ENCODE measurements at regions not wholly inside any gene's neighbourhood (a gene's known extent, or its start where the extent isn't known, plus 50 kb on each side); places are given as distances from the start of the nearest gene placed in this dataset.
"Not testable (repeated sequence)": the region's sequence is repeated elsewhere in the genome, so short reads cannot be mapped to it uniquely, and the experiment has no call there.

GRCh38 chr17:19470530-19471261 lies 59.7 kb downstream of the RNF112 start:
- in situ Hi-C loops (cut with MboI; ENCODE audit: low pct_ligation_motif_present in 1 of 4, low pct_unique_long_range_greater_than_20kb in 1 of 4, low sequenced_read_pairs in 3 of 4): no loop called here
- Histone ChIP-seq H3K27me3 (no peaks in the 10 kb centered on the region), H3K4me1 (peaks cover 0 to 6% (median 0%) of the 10 kb centered on the region in 4 donors), H3K27ac (peak overlapping the region; percentile 72 to 86 (median 82)), H3K36me3 (no peaks in the 10 kb centered on the region), H3K4me3 (peak overlapping the region in 2 of 4 donors; percentile 0 to 14), H3K9me3 (no peaks in the 10 kb centered on the region)
- intact Hi-C loops (cut with DNase I; ENCODE audit: low total_unique reads): no loop called here
- DNase-seq: peak; percentile 63
- WGBS, 2 donors (ENCODE audit: low coverage in 1 of 2): 43 to 68% methylated on average over 7 to 29 of the region's 29 CpGs
- TF ChIP-seq CTCF (IDR thresholded peaks at IDR 0.05): no peak
- no peak for TF ChIP-seq POLR2A (IDR thresholded peaks at IDR 0.05)
- TF ChIP-seq POLR2AphosphoS5 (IDR thresholded peaks at IDR 0.05): peak in 2 of 3 donors; percentile 22 to 23
- no peak for TF ChIP-seq EP300 (IDR thresholded peaks at IDR 0.05; ENCODE audit: low read depth)

DNA sequence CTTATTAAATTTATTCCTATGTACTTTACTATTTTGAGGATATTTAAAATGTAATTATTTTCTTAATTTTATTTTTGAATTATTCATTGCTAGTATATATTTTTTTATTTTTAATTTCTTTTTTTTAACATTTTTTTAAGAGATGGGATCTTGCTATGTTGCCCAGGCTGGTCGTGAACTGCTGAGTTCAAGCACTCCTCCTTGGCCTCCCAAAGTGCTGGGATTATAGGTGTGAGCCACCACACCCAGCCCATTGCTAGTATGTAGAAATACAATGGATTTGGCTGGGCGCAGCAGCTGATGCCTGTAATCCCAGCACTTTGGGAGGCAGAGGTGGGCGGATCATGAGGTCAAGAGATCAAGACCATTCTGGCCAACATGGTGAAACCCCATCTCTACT lies 59.2 kb upstream of the SLC47A1 start:
- 81 to 85% methylated on average over 2 to 3 of the region's 3 CpGs for WGBS, 2 donors (ENCODE audit: low coverage in 1 of 2)
- intact Hi-C loops (cut with DNase I; ENCODE audit: low total_unique reads); H3K27ac ChIP-seq; H3K36me3 ChIP-seq; in situ Hi-C loops (cut with MboI; ENCODE audit: low pct_ligation_motif_present in 1 of 4, low pct_unique_long_range_greater_than_20kb in 1 of 4, low sequenced_read_pairs in 3 of 4); H3K4me3 ChIP-seq; H3K9me3 ChIP-seq; H3K4me1 ChIP-seq; DNase-seq; H3K27me3 ChIP-seq: not testable (repeated sequence)

DNA sequence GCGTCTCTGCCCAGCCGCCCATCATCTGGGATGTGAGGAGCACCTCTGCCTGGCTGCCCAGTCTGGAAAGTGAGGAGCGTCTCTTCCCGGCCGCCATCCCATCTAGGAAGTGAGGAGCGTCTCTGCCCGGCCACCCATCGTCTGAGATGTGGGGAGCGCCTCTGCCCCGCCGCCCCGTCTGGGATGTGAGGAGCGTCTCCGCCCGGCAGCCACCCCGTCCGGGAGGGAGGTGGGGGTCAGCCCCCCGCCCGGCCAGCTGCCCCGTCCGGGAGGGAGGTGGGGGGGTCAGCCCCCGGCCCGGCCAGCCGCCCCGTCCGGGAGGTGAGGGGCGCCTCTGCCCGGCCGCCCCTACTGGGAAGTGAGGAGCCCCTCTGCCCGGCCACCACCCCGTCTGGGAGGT lies 57.9 kb upstream of the SLC47A1 start:
- H3K4me1 ChIP-seq; H3K27me3 ChIP-seq; intact Hi-C loops (cut with DNase I; ENCODE audit: low total_unique reads); H3K27ac ChIP-seq; H3K9me3 ChIP-seq; H3K4me3 ChIP-seq; in situ Hi-C loops (cut with MboI; ENCODE audit: low pct_ligation_motif_present in 1 of 4, low pct_unique_long_range_greater_than_20kb in 1 of 4, low sequenced_read_pairs in 3 of 4); DNase-seq; H3K36me3 ChIP-seq: not testable (repeated sequence)
- WGBS, 2 donors (ENCODE audit: low coverage in 1 of 2): 95 to 100% methylated on average over 5 to 15 of the region's 31 CpGs

GRCh38 chr17:19482576-19482975 lies 51.1 kb upstream of the SLC47A1 start:
- Histone ChIP-seq H3K27me3 (no peaks in the 10 kb centered on the region), H3K27ac (peak overlapping the region; percentile 45 to 76 (median 73)), H3K4me1 (peaks cover 0 to 13% (median 0%) of the 10 kb centered on the region in 4 donors), H3K9me3 (no peaks in the 10 kb centered on the region), H3K4me3 (no peak overlapping the region), H3K36me3 (no peaks in the 10 kb centered on the region)
- WGBS, 2 donors (ENCODE audit: low coverage in 1 of 2): 50 to 58% methylated on average over 1 of the region's 1 CpG
- DNase-seq: no peak
- TF ChIP-seq POLR2A (IDR thresholded peaks at IDR 0.05) (no peak), EP300 (IDR thresholded peaks at IDR 0.05; ENCODE audit: low read depth) (no peak), POLR2AphosphoS5 (IDR thresholded peaks at IDR 0.05) (no peak), CTCF (IDR thresholded peaks at IDR 0.05) (no peak)
- in situ Hi-C loops (cut with MboI; ENCODE audit: low pct_ligation_motif_present in 1 of 4, low pct_unique_long_range_greater_than_20kb in 1 of 4, low sequenced_read_pairs in 3 of 4): no loop called here
- intact Hi-C loops (cut with DNase I; ENCODE audit: low total_unique reads): no loop called here

Data from transverse colon (tissue), 4 donors.